ENCODE measurements at regions not wholly inside any gene's neighbourhood (a gene's known extent, or its start where the extent isn't known, plus 50 kb on each side); places are given as distances from the start of the nearest gene placed in this dataset.

DNA sequence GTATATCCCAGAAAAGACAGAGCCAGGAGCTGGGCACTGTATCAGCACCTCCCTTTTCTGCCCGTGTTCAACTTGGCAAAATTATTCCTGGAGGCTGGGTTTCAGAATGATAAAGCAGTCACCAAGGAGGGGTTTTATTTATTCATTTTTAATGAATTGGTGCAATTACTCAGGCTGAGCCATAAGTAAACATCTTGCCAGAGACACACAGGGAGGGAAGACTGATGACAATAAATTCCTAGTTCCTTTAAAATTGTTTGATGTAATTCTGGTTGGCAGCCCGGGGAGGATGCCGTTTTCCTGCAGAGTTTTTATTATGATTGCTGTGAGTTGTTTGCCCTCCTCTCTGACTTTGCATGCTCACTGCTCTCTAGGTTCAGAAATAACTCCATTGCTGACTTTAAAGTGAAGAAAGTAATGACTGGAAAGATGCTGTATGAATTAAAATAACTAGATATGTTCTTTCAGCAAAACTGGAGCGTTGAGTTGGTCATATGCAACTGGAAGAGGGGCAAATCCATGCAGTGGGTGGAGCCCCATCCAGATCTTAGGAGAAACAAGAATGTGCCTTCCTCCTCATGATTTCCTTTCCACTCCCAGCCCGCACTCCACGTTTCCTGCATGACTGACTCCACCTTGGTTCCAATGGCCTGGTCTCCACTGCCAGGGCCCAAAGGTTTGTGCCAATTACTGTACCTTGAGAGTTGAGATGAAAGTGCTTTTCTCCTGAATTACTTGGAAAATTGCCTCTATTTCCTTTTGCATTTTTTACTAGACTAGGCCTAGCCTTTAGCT lies 182.1 kb downstream of the RFC3 start:
- no peak for TF ChIP-seq POLR2A (IDR thresholded peaks at IDR 0.05; ENCODE audit: low read depth, low read length)
- TF ChIP-seq TAF1 (IDR thresholded peaks at IDR 0.05; ENCODE audit: borderline replicate concordance, low read depth, low read length): no peak
- TF ChIP-seq POLR2AphosphoS5 (IDR thresholded peaks at IDR 0.05; ENCODE audit: low read depth, low read length): no peak
